ENCODE measurements at regions not wholly inside any gene's neighbourhood (a gene's known extent, or its start where the extent isn't known, plus 50 kb on each side); places are given as distances from the start of the nearest gene placed in this dataset.

- H3K27ac ChIP-seq = no peak overlapping the region
- TF ChIP-seq POLR2A (IDR thresholded peaks at IDR 0.05) (no peak), CTCF (IDR thresholded peaks at IDR 0.05) (no peak)
- DNase-seq = no peak
- H3K36me3 ChIP-seq = no peaks in the 10 kb centered on the region
- H3K9me3 ChIP-seq = no peaks in the 10 kb centered on the region
- intact Hi-C loops (cut with DNase I; ENCODE audit: low total_unique reads) = no loop called here
- no peak overlapping the region for H3K4me3 ChIP-seq
- H3K27me3 ChIP-seq = no peaks in the 10 kb centered on the region
- no peaks in the 10 kb centered on the region for H3K4me1 ChIP-seq
Measured at GRCh38 chr2:41894563-41895333, 153.1 kb upstream of the PKDCC start.

DNA sequence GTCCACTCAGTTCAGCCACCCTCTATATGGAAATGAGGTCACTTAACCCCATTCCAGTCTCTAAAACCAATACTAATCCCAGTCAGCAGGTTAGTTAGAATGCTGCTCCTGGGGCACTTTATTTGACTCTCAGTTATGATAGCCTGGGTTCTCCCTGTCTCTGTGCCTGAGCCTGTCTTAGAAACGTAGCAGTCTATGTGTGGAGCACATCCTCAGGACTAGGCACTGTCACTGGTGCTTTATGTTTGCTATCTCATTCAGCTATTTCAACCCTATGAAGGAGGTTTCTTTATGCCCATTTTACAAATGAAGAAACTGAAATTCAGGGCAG, 152.5 kb upstream of the PKDCC start:
- Histone ChIP-seq H3K27me3 (no peaks in the 10 kb centered on the region), H3K36me3 (no peaks in the 10 kb centered on the region), H3K4me1 (no peaks in the 10 kb centered on the region), H3K9me3 (no peaks in the 10 kb centered on the region), H3K4me3 (no peak overlapping the region), H3K27ac (no peak overlapping the region)
- no peak for TF ChIP-seq POLR2A (IDR thresholded peaks at IDR 0.05)
- TF ChIP-seq CTCF (IDR thresholded peaks at IDR 0.05) = no peak
- DNase-seq = no peak
- intact Hi-C loops (cut with DNase I; ENCODE audit: low total_unique reads) = no loop called here

GRCh38 chr2:41896186-41896846, 151.5 kb upstream of the PKDCC start:
- DNase-seq = no peak
- Histone ChIP-seq H3K4me3 (no peak overlapping the region), H3K9me3 (no peaks in the 10 kb centered on the region), H3K27ac (no peak overlapping the region), H3K36me3 (no peaks in the 10 kb centered on the region), H3K4me1 (no peaks in the 10 kb centered on the region), H3K27me3 (no peaks in the 10 kb centered on the region)
- intact Hi-C loops (cut with DNase I; ENCODE audit: low total_unique reads) = no loop called here
- TF ChIP-seq POLR2A (IDR thresholded peaks at IDR 0.05) (no peak), CTCF (IDR thresholded peaks at IDR 0.05) (no peak)

DNA sequence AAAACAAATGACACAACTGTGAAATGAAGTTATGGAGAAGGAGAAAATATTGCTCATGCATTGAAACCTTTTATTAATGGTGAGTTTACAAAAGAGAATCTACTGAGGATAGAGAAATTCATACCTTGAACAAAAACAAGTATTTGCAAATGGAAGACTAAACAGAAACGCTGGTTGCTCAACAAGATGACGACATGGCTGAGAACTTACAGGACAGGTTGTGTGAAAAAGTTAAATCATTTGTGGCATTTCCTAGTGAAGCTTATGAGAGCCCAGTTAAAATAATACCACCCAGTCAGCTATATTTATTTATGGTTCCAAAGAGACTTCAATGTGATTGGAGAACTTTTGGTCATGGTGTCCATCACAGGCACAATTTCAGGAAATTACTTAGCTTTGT, 148.6 kb upstream of the PKDCC start:
- intact Hi-C loops (cut with DNase I; ENCODE audit: low total_unique reads) = no loop called here
- Histone ChIP-seq H3K4me3 (no peak overlapping the region), H3K36me3 (no peaks in the 10 kb centered on the region), H3K27ac (no peak overlapping the region), H3K4me1 (no peaks in the 10 kb centered on the region), H3K9me3 (no peaks in the 10 kb centered on the region), H3K27me3 (no peaks in the 10 kb centered on the region)
- TF ChIP-seq POLR2A (IDR thresholded peaks at IDR 0.05) (no peak), CTCF (IDR thresholded peaks at IDR 0.05) (no peak)
- no peak for DNase-seq

DNA sequence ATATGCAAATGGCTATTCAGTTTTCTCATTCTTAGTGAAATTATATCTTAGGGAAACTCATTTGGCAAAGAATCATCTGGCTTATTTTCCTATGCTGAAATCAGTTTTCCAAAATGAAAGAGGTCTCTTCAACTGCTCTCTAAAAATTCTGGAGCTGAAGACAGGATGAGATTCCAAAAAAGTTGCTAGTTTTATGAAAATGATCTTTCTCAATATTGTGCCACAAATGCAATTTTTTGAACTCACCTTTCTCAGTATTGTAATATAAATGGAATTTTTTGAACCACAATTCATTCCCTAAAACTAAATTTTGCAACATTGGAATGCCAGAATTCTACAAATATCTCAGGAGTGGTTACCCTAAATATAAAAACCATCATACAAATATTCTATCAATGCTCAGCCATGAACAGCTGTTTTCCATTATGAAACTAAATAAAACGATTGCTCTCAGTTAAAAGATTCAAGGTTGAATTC, 147.7 kb upstream of the PKDCC start:
- Histone ChIP-seq H3K27me3 (no peaks in the 10 kb centered on the region), H3K36me3 (no peaks in the 10 kb centered on the region), H3K4me3 (no peak overlapping the region), H3K27ac (no peak overlapping the region), H3K4me1 (no peaks in the 10 kb centered on the region), H3K9me3 (no peaks in the 10 kb centered on the region)
- TF ChIP-seq POLR2A (IDR thresholded peaks at IDR 0.05) = no peak
- no peak for TF ChIP-seq CTCF (IDR thresholded peaks at IDR 0.05)
- intact Hi-C loops (cut with DNase I; ENCODE audit: low total_unique reads) = no loop called here
- DNase-seq = no peak

Data from uterus (tissue), 3 donors.